ENCODE measurements at regions not wholly inside any gene's neighbourhood (a gene's known extent, or its start where the extent isn't known, plus 50 kb on each side); places are given as distances from the start of the nearest gene placed in this dataset.

DNA sequence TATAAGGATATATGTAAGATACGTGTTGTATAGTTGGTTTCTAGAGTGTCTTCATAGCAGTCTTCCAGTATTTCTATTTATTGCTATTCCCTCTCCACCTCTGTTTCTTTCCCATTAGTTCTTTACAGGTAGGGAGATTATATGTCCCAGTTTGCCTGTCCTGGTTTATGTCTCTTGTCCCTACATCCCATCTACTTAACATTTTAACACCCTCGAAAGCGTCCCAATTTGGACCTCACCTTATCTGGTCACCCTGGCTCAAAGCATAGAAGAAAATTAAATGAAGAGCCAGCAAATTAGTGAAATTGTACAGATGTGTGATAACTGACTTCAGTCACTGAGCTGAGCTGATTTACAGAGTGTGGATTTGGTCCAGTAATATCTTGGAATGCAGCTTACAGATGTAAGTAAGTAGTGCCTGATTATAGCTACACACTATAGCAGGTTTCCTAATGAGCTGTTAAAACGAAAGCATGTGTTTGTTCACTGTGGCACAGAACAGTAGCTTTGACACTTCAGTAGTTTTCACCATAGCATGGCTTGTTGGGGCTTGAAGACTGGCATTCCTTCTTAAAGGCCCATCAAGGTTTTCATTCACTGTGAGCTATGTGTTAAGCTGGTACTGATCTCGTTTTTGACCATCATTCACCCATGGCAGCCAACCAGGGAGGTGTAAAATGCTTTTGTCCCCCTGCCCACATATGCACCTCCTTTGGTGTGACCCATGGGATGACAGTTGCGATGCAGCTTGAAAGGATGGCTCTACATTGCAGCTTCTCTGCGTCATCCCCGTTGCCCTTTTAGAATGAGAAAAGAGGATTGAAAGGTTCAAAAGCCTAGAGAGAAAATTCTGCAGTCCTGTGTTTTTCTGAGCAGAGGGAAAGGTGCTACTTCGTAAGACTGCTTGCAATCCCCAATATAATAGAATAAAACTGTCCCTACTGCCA is 192.1 kb upstream of the DMRT1 start:
- Histone ChIP-seq H3K27ac (no peak overlapping the region), H3K9me3 (no peaks in the 10 kb centered on the region), H3K27me3 (no peaks in the 10 kb centered on the region), H3K4me1 (ENCODE audit: control insufficient read depth in 1 of 2, insufficient read depth in 1 of 2, low read depth in 1 of 2, low read length in 1 of 2) (peaks cover 4 to 14% of the 10 kb centered on the region in 2 experiments), H3K36me3 (no peaks in the 10 kb centered on the region), H3K4me3 (ENCODE audit: low read depth in 1 of 2, low read length in 1 of 2) (no peak overlapping the region)
- TF ChIP-seq, protein P1, sequence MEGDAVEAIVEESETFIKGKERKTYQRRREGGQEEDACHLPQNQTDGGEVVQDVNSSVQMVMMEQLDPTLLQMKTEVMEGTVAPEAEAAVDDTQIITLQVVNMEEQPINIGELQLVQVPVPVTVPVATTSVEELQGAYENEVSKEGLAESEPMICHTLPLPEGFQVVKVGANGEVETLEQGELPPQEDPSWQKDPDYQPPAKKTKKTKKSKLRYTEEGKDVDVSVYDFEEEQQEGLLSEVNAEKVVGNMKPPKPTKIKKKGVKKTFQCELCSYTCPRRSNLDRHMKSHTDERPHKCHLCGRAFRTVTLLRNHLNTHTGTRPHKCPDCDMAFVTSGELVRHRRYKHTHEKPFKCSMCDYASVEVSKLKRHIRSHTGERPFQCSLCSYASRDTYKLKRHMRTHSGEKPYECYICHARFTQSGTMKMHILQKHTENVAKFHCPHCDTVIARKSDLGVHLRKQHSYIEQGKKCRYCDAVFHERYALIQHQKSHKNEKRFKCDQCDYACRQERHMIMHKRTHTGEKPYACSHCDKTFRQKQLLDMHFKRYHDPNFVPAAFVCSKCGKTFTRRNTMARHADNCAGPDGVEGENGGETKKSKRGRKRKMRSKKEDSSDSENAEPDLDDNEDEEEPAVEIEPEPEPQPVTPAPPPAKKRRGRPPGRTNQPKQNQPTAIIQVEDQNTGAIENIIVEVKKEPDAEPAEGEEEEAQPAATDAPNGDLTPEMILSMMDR (IDR thresholded peaks at IDR 0.05), result no peak

DNA sequence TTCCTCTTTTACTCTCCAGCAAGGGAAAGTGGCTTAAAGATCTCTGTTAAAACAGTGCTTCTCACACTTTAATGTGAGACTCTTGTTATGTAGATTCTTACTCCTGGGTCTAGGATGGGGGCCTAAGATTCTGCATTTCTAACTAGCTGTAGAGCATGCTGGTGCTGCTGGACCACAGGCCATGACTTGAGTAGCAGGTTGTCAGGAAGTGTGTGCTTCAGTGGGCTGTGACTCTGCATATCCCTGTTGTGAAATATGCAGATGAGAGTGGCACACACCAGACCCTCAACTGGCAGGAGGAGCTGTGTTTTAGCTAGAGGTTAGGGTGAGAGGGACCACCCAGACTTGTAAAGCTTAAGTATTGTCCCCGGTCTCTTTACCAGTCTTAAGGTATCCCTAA is 191.1 kb upstream of the DMRT1 start:
- Histone ChIP-seq H3K9me3 (no peaks in the 10 kb centered on the region), H3K4me3 (ENCODE audit: low read depth in 1 of 2, low read length in 1 of 2) (no peak overlapping the region), H3K27me3 (no peaks in the 10 kb centered on the region), H3K4me1 (ENCODE audit: control insufficient read depth in 1 of 2, insufficient read depth in 1 of 2, low read depth in 1 of 2, low read length in 1 of 2) (peaks cover 4 to 14% of the 10 kb centered on the region in 2 experiments), H3K36me3 (no peaks in the 10 kb centered on the region), H3K27ac (no peak overlapping the region)
- TF ChIP-seq, protein P1 (IDR thresholded peaks at IDR 0.05), result no peak

DNA sequence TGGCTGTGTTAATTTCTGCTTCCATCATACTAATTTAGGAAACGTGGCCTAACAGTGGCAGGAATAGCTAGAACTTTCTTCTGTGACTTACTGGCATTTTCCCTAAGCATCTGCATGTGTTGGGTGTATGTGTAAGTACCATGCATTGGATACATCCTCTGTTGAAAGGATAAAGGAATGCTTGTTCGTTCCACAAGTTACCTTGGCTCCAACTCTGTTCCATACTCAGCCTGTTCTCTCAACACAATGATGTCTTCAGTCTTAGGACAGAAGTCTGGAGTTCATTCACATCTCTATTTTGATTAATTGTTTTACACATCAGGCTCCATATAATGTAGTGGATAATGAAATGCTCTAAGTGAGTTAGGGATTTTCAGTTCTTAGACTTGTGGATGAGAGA is 190.1 kb upstream of the DMRT1 start:
- no peaks in the 10 kb centered on the region for H3K27me3 ChIP-seq
- no peak overlapping the region for H3K27ac ChIP-seq
- peaks cover 4 to 14% of the 10 kb centered on the region in 2 experiments for H3K4me1 ChIP-seq (ENCODE audit: control insufficient read depth in 1 of 2, insufficient read depth in 1 of 2, low read depth in 1 of 2, low read length in 1 of 2)
- no peak overlapping the region for H3K4me3 ChIP-seq (ENCODE audit: low read depth in 1 of 2, low read length in 1 of 2)
- H3K9me3 ChIP-seq, result no peaks in the 10 kb centered on the region
- H3K36me3 ChIP-seq, result no peaks in the 10 kb centered on the region
- TF ChIP-seq, protein P1 (IDR thresholded peaks at IDR 0.05), result no peak

DNA sequence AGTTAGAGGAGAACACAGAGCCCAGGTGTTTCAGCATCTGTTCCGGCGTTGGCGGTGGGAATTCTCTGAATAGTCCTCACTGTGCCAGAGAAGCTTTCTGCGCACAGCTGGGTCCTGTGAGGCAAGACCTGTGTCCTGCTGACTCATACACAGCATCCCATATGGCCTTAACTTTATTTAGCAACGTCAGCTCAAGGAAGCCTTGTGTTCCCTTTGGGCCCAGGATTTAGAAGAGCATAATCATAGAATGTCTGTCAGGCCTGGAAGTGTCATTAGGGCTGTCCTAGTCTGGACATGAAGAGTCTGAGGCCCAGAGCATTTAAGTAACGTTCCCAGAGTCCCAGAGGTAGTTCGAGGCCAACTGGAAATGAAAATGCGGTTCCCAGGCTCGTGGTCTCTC is 188.6 kb upstream of the DMRT1 start:
- Histone ChIP-seq H3K4me3 (ENCODE audit: low read depth in 1 of 2, low read length in 1 of 2) (no peak overlapping the region), H3K4me1 (ENCODE audit: control insufficient read depth in 1 of 2, insufficient read depth in 1 of 2, low read depth in 1 of 2, low read length in 1 of 2) (peaks cover 4 to 14% of the 10 kb centered on the region in 2 experiments), H3K9me3 (no peaks in the 10 kb centered on the region), H3K27ac (no peak overlapping the region), H3K27me3 (no peaks in the 10 kb centered on the region), H3K36me3 (no peaks in the 10 kb centered on the region)
- TF ChIP-seq, protein P1 (IDR thresholded peaks at IDR 0.05), result no peak

DNA sequence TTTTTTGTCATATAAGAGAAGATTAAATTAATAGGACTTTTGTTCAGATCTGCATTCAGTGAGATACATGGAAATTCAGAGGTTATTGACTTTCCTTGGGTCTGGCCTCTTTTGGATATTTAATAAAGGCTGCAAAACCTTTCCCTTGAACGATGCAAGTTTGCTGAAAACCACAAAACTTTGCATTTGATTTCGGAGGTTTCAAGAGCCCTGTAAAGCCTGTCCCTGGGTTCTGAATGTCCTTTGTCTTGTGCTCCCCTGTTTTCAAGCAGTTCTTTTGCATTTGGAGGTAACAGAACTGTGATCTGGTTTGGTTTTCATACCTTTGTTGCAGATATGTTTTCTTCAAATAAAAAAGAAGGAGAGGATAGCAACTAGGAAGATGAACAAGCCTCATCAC is 188.1 kb upstream of the DMRT1 start:
- Histone ChIP-seq H3K27ac (no peak overlapping the region), H3K4me3 (ENCODE audit: low read depth in 1 of 2, low read length in 1 of 2) (no peak overlapping the region), H3K4me1 (ENCODE audit: control insufficient read depth in 1 of 2, insufficient read depth in 1 of 2, low read depth in 1 of 2, low read length in 1 of 2) (peaks cover 4 to 14% of the 10 kb centered on the region in 2 experiments), H3K36me3 (no peaks in the 10 kb centered on the region), H3K9me3 (no peaks in the 10 kb centered on the region), H3K27me3 (no peaks in the 10 kb centered on the region)
- TF ChIP-seq, protein P1 (IDR thresholded peaks at IDR 0.05), result no peak
